Cardiac fibroblast (primary cell): ENCODE measurements at regions not wholly inside any gene's neighbourhood (a gene's known extent, or its start where the extent isn't known, plus 50 kb on each side); places are given as distances from the start of the nearest gene placed in this dataset.
"Not testable (repeated sequence)": the region's sequence is repeated elsewhere in the genome, so short reads cannot be mapped to it uniquely, and the experiment has no call there.

Experiments
- DNase-seq, 2 donors: peaks; one replicate each; pipeline versions ENCODE4 v3.0.0 to v3.0.0-alpha.2; 2010; ENCODE audit warnings: low read depth in 2 of 2
- H3K4me3 ChIP-seq, 2 donors: replicated peaks in 1 of 2; 1 replicate in 1 of 2; 2 replicates in 1 of 2; pipeline ENCODE4 v1.5.1; 2011; ENCODE audit warnings: low read depth in 2 of 2, low read length in 2 of 2, mild to moderate bottlenecking in 2 of 2, moderate library complexity in 1 of 2
- CTCF ChIP-seq: IDR thresholded peaks from one replicate; pipeline ENCODE4 v1.5.1; 2011; ENCODE audit warnings: low read depth, mild to moderate bottlenecking, low read length, inconsistent platforms

DNA sequence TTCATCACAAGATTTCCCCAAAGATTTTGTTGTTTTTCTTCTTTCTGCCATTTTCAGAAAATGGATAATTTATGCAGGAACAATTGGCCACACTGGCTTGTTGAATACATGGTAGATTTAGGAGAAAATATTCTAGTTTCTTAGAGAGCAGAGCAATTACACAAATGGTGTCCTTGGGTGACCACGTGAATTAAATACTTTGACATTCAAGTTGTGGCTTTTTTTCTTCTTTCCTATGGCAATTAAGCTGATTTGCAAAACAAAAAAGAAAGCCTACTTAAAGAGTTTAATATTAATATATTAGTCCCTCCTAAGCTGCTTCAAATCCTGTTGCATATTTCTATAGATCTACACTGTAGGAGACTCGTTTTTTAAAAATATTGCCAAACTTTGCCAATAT is 133.0 kb upstream of the HTR2C start:
- DNase-seq: no peak
- no peak overlapping the region for H3K4me3 ChIP-seq
- TF ChIP-seq CTCF: no peak

DNA sequence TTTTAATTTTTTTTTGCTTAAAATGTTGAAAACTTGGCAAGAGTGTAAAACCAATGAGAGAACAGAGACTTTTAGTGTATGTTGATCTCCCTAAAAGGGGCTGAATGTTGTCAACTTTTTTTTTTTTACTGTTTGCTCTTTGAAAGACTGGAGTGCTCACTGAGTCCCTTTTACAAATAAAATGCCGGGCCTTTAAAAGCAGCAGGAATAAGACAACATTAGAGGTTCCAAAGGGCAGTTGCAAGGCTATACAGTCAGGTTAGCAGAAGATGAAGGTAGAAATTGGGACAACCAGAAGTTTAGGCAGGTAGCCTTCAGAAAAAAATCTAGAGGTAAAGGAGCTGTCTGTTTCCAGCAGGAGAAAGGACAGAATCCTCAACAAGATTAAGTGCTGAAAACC is 132.5 kb upstream of the HTR2C start:
- no peak for TF ChIP-seq CTCF
- DNase-seq: no peak
- no peak overlapping the region for H3K4me3 ChIP-seq

GRCh38 chrX:114462266-114462665 is 121.6 kb upstream of the HTR2C start:
- H3K4me3 ChIP-seq: no peak overlapping the region
- no peak for TF ChIP-seq CTCF
- no peak for DNase-seq

- TF ChIP-seq CTCF: no peak
- H3K4me3 ChIP-seq: no peak overlapping the region
- no peak for DNase-seq
These were observed 118.2 kb upstream of the HTR2C start for GRCh38 chrX:114465689-114466088.

DNA sequence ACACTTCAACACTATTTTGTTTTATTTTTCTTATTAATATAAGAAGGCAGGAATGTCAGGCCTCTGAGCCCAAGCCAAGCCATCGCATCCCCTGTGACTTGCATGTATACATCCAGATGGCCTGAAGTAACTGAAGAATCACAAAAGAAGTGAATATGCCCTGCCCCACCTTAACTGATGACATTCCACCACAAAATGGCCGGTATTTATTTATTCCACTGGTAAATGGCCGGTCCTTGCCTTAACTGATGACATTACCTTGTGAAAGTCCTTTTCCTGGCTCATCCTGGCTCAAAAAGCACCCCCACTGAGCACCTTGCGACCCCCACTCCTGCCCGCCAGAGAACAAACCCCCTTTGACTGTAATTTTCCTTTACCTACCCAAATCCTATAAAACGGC is 111.9 kb upstream of the HTR2C start:
- H3K4me3 ChIP-seq, DNase-seq: not testable (repeated sequence)

DNA sequence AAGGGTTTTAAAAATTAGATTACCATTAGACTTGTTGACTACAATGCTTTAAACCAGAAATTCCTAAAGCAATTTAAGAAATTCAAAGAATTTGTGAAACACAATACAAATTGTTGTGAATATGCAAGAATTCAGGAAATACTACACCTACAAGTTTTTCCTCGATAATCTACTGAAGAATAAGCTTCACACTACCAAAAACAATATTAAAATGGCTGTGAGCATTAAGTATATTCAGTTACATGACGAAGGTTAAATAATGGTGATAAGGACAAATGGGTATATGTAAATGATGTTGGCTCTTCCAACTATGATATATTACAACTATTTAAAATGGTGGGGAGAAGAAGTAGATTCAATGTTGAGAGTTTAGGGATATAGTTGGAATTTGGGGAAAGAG is 111.1 kb upstream of the HTR2C start:
- DNase-seq: no peak
- TF ChIP-seq CTCF: no peak
- no peak overlapping the region for H3K4me3 ChIP-seq

DNA sequence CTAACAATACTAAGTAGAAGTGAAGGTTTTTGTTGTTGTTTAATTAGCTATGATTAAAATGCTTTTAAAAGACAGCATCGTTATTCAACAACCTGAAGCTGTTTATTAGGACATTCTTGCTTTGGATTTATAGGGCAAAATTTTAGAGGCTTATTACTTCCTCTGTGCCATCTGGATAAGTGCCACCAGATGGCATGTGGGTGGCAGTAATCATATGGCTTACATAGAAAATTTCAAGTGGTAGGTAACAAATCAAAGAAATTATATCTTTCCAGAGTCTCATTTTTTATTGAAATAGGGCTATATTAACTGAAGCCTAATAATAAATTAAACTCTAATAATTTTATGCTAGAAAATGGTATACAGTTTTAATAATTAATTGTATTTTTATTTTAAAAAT is 83.3 kb upstream of the HTR2C start:
- no peak for TF ChIP-seq CTCF
- no peak overlapping the region for H3K4me3 ChIP-seq
- no peak for DNase-seq
